Keratinocyte (primary cell): ENCODE measurements at regions not wholly inside any gene's neighbourhood (a gene's known extent, or its start where the extent isn't known, plus 50 kb on each side); places are given as distances from the start of the nearest gene placed in this dataset.

Experiments
- DNase-seq: peaks from one replicate; pipeline ENCODE4 v3.0.0-alpha.2; 2011; ENCODE audit warnings: low read depth, missing footprints, low spot score
- FAIRE-seq: peaks from 2 replicates; lab custom pipeline; 2011; peaks lifted over from hg19 to GRCh38; lab: Jason Lieb, UNC
- H2AFZ ChIP-seq: 2 replicates; pipeline ENCODE4 v1.6.0; 2012; ENCODE audit warnings: low read length, control low read depth, inconsistent platforms; ENCODE audit not compliant: control insufficient read depth
- H3K27ac ChIP-seq: 2 replicates; pipeline ENCODE4 v1.5.1; 2011; ENCODE audit warnings: low read length; ENCODE audit not compliant: control insufficient read depth, insufficient read depth
- H3K27me3 ChIP-seq: 3 replicates; pipeline ENCODE4 v1.6.0; 2011; ENCODE audit warnings: low read length; ENCODE audit not compliant: control insufficient read depth, insufficient read depth; ENCODE audit errors: extremely low read depth
- H3K36me3 ChIP-seq, 2 experiments: 2 replicates in 1 of 2; 3 replicates in 1 of 2; pipeline ENCODE4 v1.5.1; 2011; ENCODE audit warnings: low read length in 2 of 2, mild to moderate bottlenecking in 1 of 2; ENCODE audit not compliant: control insufficient read depth in 2 of 2, insufficient read depth in 2 of 2; ENCODE audit errors: extremely low read depth in 1 of 2
- H3K4me1 ChIP-seq: 3 replicates; pipeline ENCODE4 v1.5.1; 2011; ENCODE audit warnings: low read length; ENCODE audit not compliant: control insufficient read depth, insufficient read depth; ENCODE audit errors: extremely low read depth
- H3K4me2 ChIP-seq: 3 replicates; pipeline ENCODE4 v1.6.0; 2011; ENCODE audit warnings: low read depth, low read length; ENCODE audit not compliant: control insufficient read depth, insufficient read depth; ENCODE audit errors: extremely low read depth
- H3K4me3 ChIP-seq, 3 experiments: fragments of 200-600 bp in 1 of 3; sonication (generic) in 1 of 3; 2 replicates in 2 of 3; 3 replicates in 1 of 3; pipeline ENCODE4 v1.5.1; 2011 to 2016; ENCODE audit warnings: low read length in 3 of 3, mild to moderate bottlenecking in 3 of 3, control low read depth in 2 of 3, inconsistent platforms in 1 of 3, low read depth in 1 of 3, mixed read lengths in 1 of 3, mixed run types in 1 of 3, moderate library complexity in 1 of 3; ENCODE audit not compliant: control insufficient read depth in 2 of 3, insufficient read depth in 2 of 3; ENCODE audit errors: extremely low read depth in 1 of 3
- H3K79me2 ChIP-seq: 2 replicates; pipeline ENCODE4 v1.6.0; 2012; ENCODE audit warnings: low read length; ENCODE audit not compliant: control insufficient read depth, insufficient read depth
- H3K9ac ChIP-seq: 3 replicates; pipeline ENCODE4 v1.6.0; 2011; ENCODE audit warnings: low read length; ENCODE audit not compliant: control insufficient read depth, insufficient read depth; ENCODE audit errors: extremely low read depth
- H3K9me1 ChIP-seq: 3 replicates; pipeline ENCODE4 v1.6.0; 2011; ENCODE audit warnings: low read length; ENCODE audit not compliant: control insufficient read depth, insufficient read depth; ENCODE audit errors: extremely low read depth
- H3K9me3 ChIP-seq: 2 replicates; pipeline ENCODE4 v1.5.1; 2012; ENCODE audit warnings: low read depth, low read length; ENCODE audit not compliant: control insufficient read depth
- H4K20me1 ChIP-seq: 3 replicates; pipeline ENCODE4 v1.6.0; 2011; ENCODE audit warnings: low read length; ENCODE audit not compliant: control insufficient read depth, insufficient read depth; ENCODE audit errors: extremely low read depth
- CTCF ChIP-seq, 3 experiments: IDR thresholded peaks in 1 of 3; conservative IDR thresholded peaks in 1 of 3; optimal IDR thresholded peaks in 1 of 3; 2 replicates in 2 of 3; 3 replicates in 1 of 3; pipeline versions ENCODE3 to v1.5.1; 2011; ENCODE audit warnings: low read length in 3 of 3, mild to moderate bottlenecking in 3 of 3, moderate library complexity in 2 of 3, control low read depth in 1 of 3, inconsistent platforms in 1 of 3; ENCODE audit not compliant: insufficient read depth in 2 of 3; ENCODE audit errors: extremely low read depth in 1 of 3
- EZH2 ChIP-seq: IDR thresholded peaks from one replicate; pipeline ENCODE4 v1.6.1; 2012; ENCODE audit warnings: inconsistent platforms, mild to moderate bottlenecking, low read length, moderate library complexity
- dilution Hi-C: fragments of 300-500 bp; cut with MboI; formaldehyde crosslinking; loops from one replicate; pipeline ENCODE4 v1.7.0; 2020; ENCODE audit warnings: low sequenced_read_pairs; ENCODE audit not compliant: extremely low pct_ligation_motif_present

DNA sequence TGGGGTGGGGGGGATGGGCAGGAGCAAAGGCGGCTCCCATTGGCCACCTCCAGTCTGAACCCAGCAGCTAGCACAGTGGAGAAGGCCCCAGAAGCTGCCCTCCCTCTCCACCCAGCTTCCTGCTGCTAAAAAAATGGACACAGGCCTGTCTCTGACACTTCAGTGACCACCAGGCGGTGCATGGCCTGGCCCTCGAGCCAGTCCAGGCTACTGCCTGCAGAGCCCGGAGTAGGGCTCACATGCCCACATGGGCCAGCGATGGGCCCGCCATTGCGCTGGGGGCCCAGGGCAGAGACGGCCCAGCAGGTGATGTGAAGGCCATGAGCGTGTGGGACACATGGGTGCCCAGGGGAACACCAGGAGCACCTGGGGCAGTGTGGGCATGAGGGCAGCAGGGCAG lies 52.1 kb upstream of the NOTCH1 start:
- Histone ChIP-seq H3K36me3 (no peaks in the 10 kb centered on the region), H3K4me2 (no peak overlapping the region), H3K4me3 (no peak overlapping the region), H3K27ac (no peak overlapping the region), H3K9me1 (peaks cover 2% of the 10 kb centered on the region), H3K79me2 (no peaks in the 10 kb centered on the region), H2AFZ (no peak overlapping the region), H3K9ac (no peak overlapping the region), H4K20me1 (no peaks in the 10 kb centered on the region), H3K4me1 (peaks cover 26% of the 10 kb centered on the region), H3K27me3 (peaks cover 14% of the 10 kb centered on the region), H3K9me3 (no peaks in the 10 kb centered on the region)
- dilution Hi-C loops, result no loop called here
- no peak for FAIRE-seq
- TF ChIP-seq CTCF (optimal IDR thresholded peaks at IDR 0.05 in 1 of 3, IDR thresholded peaks at IDR 0.05 in 1 of 3, conservative IDR thresholded peaks at IDR 0.05 in 1 of 3; ENCODE audit: extremely low read depth in 1 of 3, insufficient read depth in 2 of 3, low read length in 3 of 3), result no peak
- no peak for TF ChIP-seq EZH2
- DNase-seq, result no peak

- no peak overlapping the region for H3K4me3 ChIP-seq
- peaks cover 2% of the 10 kb centered on the region for H3K9me1 ChIP-seq
- no peaks in the 10 kb centered on the region for H4K20me1 ChIP-seq
- H2AFZ ChIP-seq, result peak overlapping the region; percentile 36
- DNase-seq, result no peak
- H3K4me1 ChIP-seq, result peaks cover 21% of the 10 kb centered on the region
- H3K4me2 ChIP-seq, result peak overlapping the region; percentile 32
- TF ChIP-seq CTCF (optimal IDR thresholded peaks at IDR 0.05 in 1 of 3, IDR thresholded peaks at IDR 0.05 in 1 of 3, conservative IDR thresholded peaks at IDR 0.05 in 1 of 3; ENCODE audit: extremely low read depth in 1 of 3, insufficient read depth in 2 of 3, low read length in 3 of 3), result no peak
- TF ChIP-seq EZH2, result no peak
- H3K9ac ChIP-seq, result no peak overlapping the region
- H3K79me2 ChIP-seq, result no peaks in the 10 kb centered on the region
- H3K36me3 ChIP-seq, result no peaks in the 10 kb centered on the region
- peak; percentile 34 for FAIRE-seq
- no peak overlapping the region for H3K27ac ChIP-seq
- H3K9me3 ChIP-seq, result no peaks in the 10 kb centered on the region
- dilution Hi-C loops, result no loop called here
- H3K27me3 ChIP-seq, result peaks cover 14% of the 10 kb centered on the region
Measured at GRCh38 chr9:136597141-136597885, 51.5 kb upstream of the NOTCH1 start.
